ENCODE measurements at regions not wholly inside any gene's neighbourhood (a gene's known extent, or its start where the extent isn't known, plus 50 kb on each side); places are given as distances from the start of the nearest gene placed in this dataset.

GRCh38 chr12:125461831-125462230 lies 396.6 kb downstream of the AACS start:
- 0 out of 2 replicates have a peak, but pooled peaks cover 4% of the 10 kb centered on the region for H3K27me3 ChIP-seq (ENCODE audit: low read length)
- H3K9ac ChIP-seq (ENCODE audit: low read length), result no peak overlapping the region
- ATAC-seq, result no peak
- no peak overlapping the region for H3K27ac ChIP-seq (ENCODE audit: low read length)
- H4K20me1 ChIP-seq (ENCODE audit: low read length), result no peaks in the 10 kb centered on the region
- H3K4me2 ChIP-seq (ENCODE audit: low read length), result no peak overlapping the region
- no peak for DNase-seq
- no peaks in the 10 kb centered on the region for H3K9me2 ChIP-seq (replicated peaks; ENCODE audit: low read length)
- H3F3A ChIP-seq (ENCODE audit: low read length, unreplicated experiment), result no peaks in the 10 kb centered on the region
- H3K36me3 ChIP-seq (ENCODE audit: low read depth, low read length), result no peaks in the 10 kb centered on the region
- intact Hi-C loops (cut with micrococcal nuclease), result no loop called here
- H2AFZ ChIP-seq (ENCODE audit: low read length), result no peak overlapping the region
- no peaks in the 10 kb centered on the region for H3K79me2 ChIP-seq (ENCODE audit: low read length)
- no TSS peak for BruUV-seq (replicated peaks)
- H3K4me3 ChIP-seq (ENCODE audit: low read length), result no peak overlapping the region
- 0 out of 2 replicates have a peak, but pooled peaks cover 3% of the 10 kb centered on the region for H3K9me3 ChIP-seq (ENCODE audit: low read length)
- CTCF ChIA-PET, result no interaction called here
- TF ChIP-seq CTCF (conservative IDR thresholded peaks at IDR 0.05; ENCODE audit: low read depth, low read length) (no peak), EZH2 (IDR thresholded peaks at IDR 0.05; ENCODE audit: low read length, unreplicated experiment) (no peak), EZH2phosphoT487 (IDR thresholded peaks at IDR 0.05; ENCODE audit: borderline replicate concordance, low read length) (no peak)
- no peaks in the 10 kb centered on the region for H3K4me1 ChIP-seq (ENCODE audit: insufficient read depth, low read length)
- POLR2A ChIA-PET (ENCODE audit: unreplicated experiment), result no interaction called here

GRCh38 chr12:125463386-125463785 lies 398.2 kb downstream of the AACS start:
- H2AFZ ChIP-seq (ENCODE audit: low read length), result no peak overlapping the region
- H3K4me3 ChIP-seq (ENCODE audit: low read length), result no peak overlapping the region
- 0 out of 2 replicates have a peak, but pooled peaks cover 3% of the 10 kb centered on the region for H3K9me3 ChIP-seq (ENCODE audit: low read length)
- intact Hi-C loops (cut with micrococcal nuclease), result no loop called here
- no TSS peak for BruUV-seq (replicated peaks)
- ChIA-PET POLR2A (ENCODE audit: unreplicated experiment) (no interaction called here), CTCF (no interaction called here)
- H3K9ac ChIP-seq (ENCODE audit: low read length), result no peak overlapping the region
- no peak for TF ChIP-seq EZH2phosphoT487 (IDR thresholded peaks at IDR 0.05; ENCODE audit: borderline replicate concordance, low read length)
- no peak for TF ChIP-seq CTCF (conservative IDR thresholded peaks at IDR 0.05; ENCODE audit: low read depth, low read length)
- no peak for TF ChIP-seq EZH2 (IDR thresholded peaks at IDR 0.05; ENCODE audit: low read length, unreplicated experiment)
- no peak overlapping the region for H3K4me2 ChIP-seq (ENCODE audit: low read length)
- 0 out of 2 replicates have a peak, but pooled peaks cover 4% of the 10 kb centered on the region for H3K27me3 ChIP-seq (ENCODE audit: low read length)
- H3K36me3 ChIP-seq (ENCODE audit: low read depth, low read length), result no peaks in the 10 kb centered on the region
- no peak for DNase-seq
- ATAC-seq, result no peak
- H3K4me1 ChIP-seq (ENCODE audit: insufficient read depth, low read length), result no peaks in the 10 kb centered on the region
- no peaks in the 10 kb centered on the region for H3F3A ChIP-seq (ENCODE audit: low read length, unreplicated experiment)
- no peaks in the 10 kb centered on the region for H4K20me1 ChIP-seq (ENCODE audit: low read length)
- no peaks in the 10 kb centered on the region for H3K9me2 ChIP-seq (replicated peaks; ENCODE audit: low read length)
- no peaks in the 10 kb centered on the region for H3K79me2 ChIP-seq (ENCODE audit: low read length)
- no peak overlapping the region for H3K27ac ChIP-seq (ENCODE audit: low read length)

- intact Hi-C loops (cut with micrococcal nuclease), result no loop called here
- Histone ChIP-seq H3K27me3 (ENCODE audit: low read length) (peaks cover 19% of the 10 kb centered on the region), H2AFZ (ENCODE audit: low read length) (no peak overlapping the region), H3K79me2 (ENCODE audit: low read length) (no peaks in the 10 kb centered on the region), H3K9ac (ENCODE audit: low read length) (no peak overlapping the region), H3K4me1 (ENCODE audit: insufficient read depth, low read length) (no peaks in the 10 kb centered on the region), H3K9me2 (replicated peaks; ENCODE audit: low read length) (no peaks in the 10 kb centered on the region), H3K27ac (ENCODE audit: low read length) (no peak overlapping the region), H3K9me3 (ENCODE audit: low read length) (no peaks in the 10 kb centered on the region), H3K4me3 (ENCODE audit: low read length) (no peak overlapping the region), H4K20me1 (ENCODE audit: low read length) (no peaks in the 10 kb centered on the region), H3K4me2 (ENCODE audit: low read length) (no peak overlapping the region), H3F3A (ENCODE audit: low read length, unreplicated experiment) (no peaks in the 10 kb centered on the region), H3K36me3 (ENCODE audit: low read depth, low read length) (no peaks in the 10 kb centered on the region)
- DNase-seq (no peak), ATAC-seq (no peak)
- POLR2A ChIA-PET (ENCODE audit: unreplicated experiment), result no interaction called here
- no peak for TF ChIP-seq CTCF (conservative IDR thresholded peaks at IDR 0.05; ENCODE audit: low read depth, low read length)
- no peak for TF ChIP-seq EZH2 (IDR thresholded peaks at IDR 0.05; ENCODE audit: low read length, unreplicated experiment)
- TF ChIP-seq EZH2phosphoT487 (IDR thresholded peaks at IDR 0.05; ENCODE audit: borderline replicate concordance, low read length), result no peak
- BruUV-seq (replicated peaks), result no TSS peak
- CTCF ChIA-PET, result no interaction called here
Measured at GRCh38 chr12:125467363-125467762, 402.1 kb downstream of the AACS start.

Measured in PC-3 (cell line).